H9 (cell line): ENCODE measurements at regions not wholly inside any gene's neighbourhood (a gene's known extent, or its start where the extent isn't known, plus 50 kb on each side); places are given as distances from the start of the nearest gene placed in this dataset.
A peak's percentile ranks its signal among the peaks of the same experiment; 100 is the strongest.

Experiments
- DNase-seq: peaks from one replicate; pipeline ENCODE4 v3.0.0-alpha.2; 2017
- H2AFZ ChIP-seq: one replicate; pipeline ENCODE4 v1.6.1; 2013; ENCODE audit warnings: mild to moderate bottlenecking, low read length, control low read depth, moderate library complexity
- H2AK5ac ChIP-seq: 2 replicates; pipeline ENCODE4 v1.6.1; 2013; ENCODE audit warnings: low read length, control low read depth, mixed read lengths; ENCODE audit not compliant: insufficient read length
- H2BK120ac ChIP-seq: one replicate; pipeline ENCODE4 v1.6.1; 2013; ENCODE audit warnings: low read depth, mild to moderate bottlenecking, low read length, control low read depth, inconsistent platforms; ENCODE audit not compliant: poor library complexity, severe bottlenecking
- H2BK12ac ChIP-seq: 2 replicates; pipeline ENCODE4 v1.6.1; 2013; ENCODE audit warnings: low read length, control low read depth, mixed read lengths, low read depth; ENCODE audit not compliant: insufficient read length
- H2BK15ac ChIP-seq: 2 replicates; pipeline ENCODE4 v1.6.1; 2013; ENCODE audit warnings: low read depth, low read length, control low read depth
- H2BK20ac ChIP-seq: one replicate; pipeline ENCODE4 v1.6.1; 2013; ENCODE audit warnings: low read depth, mild to moderate bottlenecking, low read length, control low read depth, inconsistent platforms; ENCODE audit not compliant: poor library complexity, severe bottlenecking
- H2BK5ac ChIP-seq: 2 replicates; pipeline ENCODE4 v1.6.1; 2013; ENCODE audit warnings: low read length, control low read depth, mixed read lengths; ENCODE audit not compliant: insufficient read length
- H3K14ac ChIP-seq: 2 replicates; pipeline ENCODE4 v1.6.1; 2013; ENCODE audit warnings: low read length, control low read depth; ENCODE audit not compliant: insufficient read depth
- H3K18ac ChIP-seq: 2 replicates; pipeline ENCODE4 v1.6.1; 2013; ENCODE audit warnings: low read depth, mild to moderate bottlenecking, mixed read lengths, low read length, control low read depth; ENCODE audit not compliant: insufficient read length
- H3K23ac ChIP-seq: 2 replicates; pipeline ENCODE4 v1.6.1; 2013; ENCODE audit warnings: low read length, control low read depth, mixed read lengths, low read depth; ENCODE audit not compliant: insufficient read length
- H3K23me2 ChIP-seq: 2 replicates; pipeline ENCODE4 v1.6.1; 2013; ENCODE audit warnings: low read depth, mild to moderate bottlenecking, mixed read lengths, low read length, control low read depth; ENCODE audit not compliant: insufficient read length, poor library complexity, severe bottlenecking
- H3K27ac ChIP-seq: 2 replicates; pipeline ENCODE4 v1.5.1; 2013; ENCODE audit warnings: low read length, control low read depth, mixed read lengths, low read depth; ENCODE audit not compliant: insufficient read length
- H3K27me3 ChIP-seq: 2 replicates; pipeline ENCODE4 v1.6.1; 2013; ENCODE audit warnings: low read length, control low read depth, inconsistent platforms; ENCODE audit not compliant: insufficient read depth
- H3K4ac ChIP-seq: 2 replicates; pipeline ENCODE4 v1.6.1; 2013; ENCODE audit warnings: low read depth, mild to moderate bottlenecking, control low read depth, inconsistent platforms, low read length, moderate library complexity
- H3K4me1 ChIP-seq: 2 replicates; pipeline ENCODE4 v1.6.1; 2013; ENCODE audit warnings: low read length, control low read depth, inconsistent platforms; ENCODE audit not compliant: insufficient read depth
- H3K4me2 ChIP-seq: 2 replicates; pipeline ENCODE4 v1.6.1; 2013; ENCODE audit warnings: low read length, control low read depth, mixed read lengths; ENCODE audit not compliant: insufficient read length, insufficient read depth
- H3K56ac ChIP-seq: 2 replicates; pipeline ENCODE4 v1.6.1; 2013; ENCODE audit warnings: low read depth, mild to moderate bottlenecking, mixed read lengths, low read length, control low read depth; ENCODE audit not compliant: insufficient read length
- H3K79me1 ChIP-seq: 2 replicates; pipeline ENCODE4 v1.6.1; 2013; ENCODE audit warnings: low read depth, mild to moderate bottlenecking, moderate library complexity, low read length, control low read depth, inconsistent platforms; ENCODE audit not compliant: insufficient read depth, poor library complexity, severe bottlenecking
- H3K79me2 ChIP-seq: 2 replicates; pipeline ENCODE4 v1.6.1; 2013; ENCODE audit warnings: low read length, control low read depth, inconsistent platforms; ENCODE audit not compliant: insufficient read depth
- H3K9ac ChIP-seq: 2 replicates; pipeline ENCODE4 v1.6.1; 2013; ENCODE audit warnings: low read length, control low read depth, mixed read lengths; ENCODE audit not compliant: insufficient read length; ENCODE audit errors: extremely low read depth
- H3K9me3 ChIP-seq: one replicate; pipeline ENCODE4 v1.6.1; 2013; ENCODE audit warnings: low read depth, low read length, inconsistent platforms; ENCODE audit not compliant: control insufficient read depth
- H3T11ph ChIP-seq: one replicate; pipeline ENCODE4 v1.6.1; 2013; ENCODE audit warnings: mild to moderate bottlenecking, low read length, control low read depth, inconsistent platforms
- H4K20me1 ChIP-seq: one replicate; pipeline ENCODE4 v1.6.1; 2013; ENCODE audit not compliant: control insufficient read depth, insufficient read length, insufficient read depth
- H4K5ac ChIP-seq: 2 replicates; pipeline ENCODE4 v1.6.1; 2013; ENCODE audit warnings: low read depth, mild to moderate bottlenecking, mixed read lengths, low read length, control low read depth; ENCODE audit not compliant: insufficient read length
- H4K8ac ChIP-seq: replicated peaks from 2 replicates; pipeline ENCODE4 v1.6.1; 2013; ENCODE audit warnings: low read length, control low read depth, mixed read lengths, low read depth; ENCODE audit not compliant: insufficient read length
- H4K91ac ChIP-seq: 2 replicates; pipeline ENCODE4 v1.6.1; 2013; ENCODE audit warnings: low read depth, mild to moderate bottlenecking, moderate library complexity, mixed read lengths, low read length, control low read depth; ENCODE audit not compliant: insufficient read length
- H3K27ac Mint-ChIP-seq, 3 experiments: 2 replicates in 2 of 3; 3 replicates in 1 of 3; pipeline ENCODE4 v1.8.0; 2020 to 2021; ENCODE audit warnings: mixed read lengths in 3 of 3, mild to moderate bottlenecking in 1 of 3, moderate library complexity in 1 of 3
- H3K27me3 Mint-ChIP-seq: 2 replicates; pipeline ENCODE4 v1.8.0; 2021; ENCODE audit warnings: low read depth, mild to moderate bottlenecking, moderate library complexity, mixed read lengths
- H3K36me3 Mint-ChIP-seq, 3 experiments: 2 replicates in 2 of 3; 3 replicates in 1 of 3; pipeline ENCODE4 v1.8.0; 2020 to 2021; ENCODE audit warnings: low read depth in 3 of 3, mixed read lengths in 3 of 3; ENCODE audit not compliant: insufficient read depth in 1 of 3
- H3K4me1 Mint-ChIP-seq, 2 experiments: 2 replicates each; pipeline ENCODE4 v1.8.0; 2020; ENCODE audit warnings: mixed read lengths in 2 of 2
- H3K4me3 Mint-ChIP-seq, 2 experiments: 2 replicates in 1 of 2; 3 replicates in 1 of 2; pipeline ENCODE4 v1.8.0; 2020 to 2021; ENCODE audit warnings: mild to moderate bottlenecking in 2 of 2, mixed read lengths in 2 of 2, moderate library complexity in 1 of 2
- H3K9me3 Mint-ChIP-seq, 2 experiments: 2 replicates in 1 of 2; 3 replicates in 1 of 2; pipeline ENCODE4 v1.8.0; 2020; ENCODE audit warnings: mild to moderate bottlenecking in 2 of 2, mixed read lengths in 2 of 2, moderate library complexity in 1 of 2
- CTCF ChIP-seq: fragments of 200-600 bp; sonication (generic); conservative IDR thresholded peaks from 3 replicates; pipeline ENCODE4 v1.8.0; 2021; ENCODE audit warnings: antibody characterized with exemption, mild to moderate bottlenecking
- WGBS: extraction: QIAGEN DNeasy Blood & Tissue Kit; methylation state at CpG from one replicate; pipeline ENCODE4 v1.1.7; 2013; ENCODE audit warnings: missing lambda C conversion rate, low lambda C conversion rate, mixed read lengths; ENCODE audit not compliant: insufficient read length; ENCODE audit errors: extremely low coverage; 5-methylcytosine and 5-hydroxymethylcytosine counted together

GRCh38 chr1:147851149-147851548 lies 51.4 kb upstream of the GJA8 start:
- Histone ChIP-seq H2AK5ac (no peak overlapping the region), H3K79me1 (no peaks in the 10 kb centered on the region), H3K23me2 (no peaks in the 10 kb centered on the region), H3K18ac (no peak overlapping the region), H3K56ac (no peak overlapping the region), H3K4me1 (peaks cover 10% of the 10 kb centered on the region), H2AFZ (no peak overlapping the region), H3K27me3 (no peaks in the 10 kb centered on the region), H4K8ac (no peak overlapping the region), H3K23ac (no peak overlapping the region), H4K5ac (no peak overlapping the region), H2BK120ac (no peak overlapping the region), H4K20me1 (no peaks in the 10 kb centered on the region), H3K79me2 (no peaks in the 10 kb centered on the region), H3K4ac (no peak overlapping the region), H2BK5ac (no peak overlapping the region), H2BK12ac (no peak overlapping the region), H3K9me3 (no peaks in the 10 kb centered on the region), H2BK20ac (no peak overlapping the region), H3T11ph (peak overlapping the region; percentile 8), H3K4me2 (no peak overlapping the region), H2BK15ac (no peak overlapping the region), H3K9ac (no peak overlapping the region), H3K27ac (no peak overlapping the region), H3K14ac (no peak overlapping the region), H4K91ac (no peak overlapping the region)
- H3K4me1 Mint-ChIP-seq, result peaks cover 24 to 31% of the 10 kb centered on the region in 2 experiments
- TF ChIP-seq CTCF, result no peak
- H3K27ac Mint-ChIP-seq, result no peak overlapping the region
- DNase-seq, result no peak
- no peak overlapping the region for H3K4me3 Mint-ChIP-seq
- H3K27me3 Mint-ChIP-seq, result peaks cover 3% of the 10 kb centered on the region; the same call in 1 of the 2 replicates
- H3K36me3 Mint-ChIP-seq, result peaks cover 0 to 9% (median 0%) of the 10 kb centered on the region in 3 experiments; a peak in 2 of 7 replicates
- H3K9me3 Mint-ChIP-seq, result peaks cover 3 to 4% of the 10 kb centered on the region in 2 experiments; a peak in 4 of 5 replicates
- no CpG with 5 or more reads among the region's 2 CpGs for WGBS
